GM23248 (cell line): ENCODE measurements at regions not wholly inside any gene's neighbourhood (a gene's known extent, or its start where the extent isn't known, plus 50 kb on each side); places are given as distances from the start of the nearest gene placed in this dataset.

Source experiments
- EZH2 ChIP-seq: fragments of 200-600 bp; sonication (generic); IDR thresholded peaks from 2 replicates; pipeline ENCODE4 v1.6.1; 2018; ENCODE audit warnings: antibody characterized with exemption, mild to moderate bottlenecking; ENCODE audit not compliant: insufficient read depth, poor library complexity, severe bottlenecking
- EZH2phosphoT487 ChIP-seq: fragments of 200-600 bp; sonication (generic); IDR thresholded peaks from 2 replicates; pipeline ENCODE4 v1.6.1; 2018; ENCODE audit warnings: antibody characterized with exemption, moderate library complexity, mild to moderate bottlenecking, low read depth; ENCODE audit not compliant: insufficient read depth

DNA sequence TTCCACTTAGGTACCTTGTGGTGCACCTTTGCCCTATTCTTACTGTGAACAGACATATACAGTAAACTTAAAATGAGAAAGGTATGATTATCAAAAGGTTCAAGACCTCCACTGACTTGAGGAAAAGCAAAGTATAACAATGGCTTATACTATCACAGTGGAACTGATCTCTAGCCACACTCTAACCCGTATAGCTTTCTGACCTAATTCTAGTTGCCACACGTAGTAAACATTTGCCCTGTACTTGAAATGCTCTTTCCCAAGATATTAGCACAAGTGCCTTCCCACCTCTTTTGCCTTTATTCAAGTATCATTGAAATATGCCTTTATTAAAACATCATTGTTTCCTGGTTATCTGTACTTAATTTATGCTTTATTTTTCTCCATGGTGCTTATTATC, 250.4 kb upstream of the PPFIA2 start:
- TF ChIP-seq EZH2 (no peak), EZH2phosphoT487 (no peak)
